DMS79 (cell line): ENCODE measurements at regions not wholly inside any gene's neighbourhood (a gene's known extent, or its start where the extent isn't known, plus 50 kb on each side); places are given as distances from the start of the nearest gene placed in this dataset.
A peak's percentile ranks its signal among the peaks of the same experiment; 100 is the strongest.

Experiments
- DNase-seq: peaks from one replicate; lab custom pipeline; 2025; lab: John Stamatoyannopoulos, UW

GRCh38 chr7:79714081-79714480, 260.6 kb upstream of the MAGI2 start:
- DNase-seq, result no peak

- no peak for DNase-seq
Observed at GRCh38 chr7:79713276-79713675, 259.8 kb upstream of the MAGI2 start.

GRCh38 chr7:79711660-79712059, 258.2 kb upstream of the MAGI2 start:
- DNase-seq, result no peak

GRCh38 chr7:79709574-79710409, 256.3 kb upstream of the MAGI2 start:
- no peak for DNase-seq

GRCh38 chr7:79702116-79702515, 248.6 kb upstream of the MAGI2 start:
- no peak for DNase-seq

GRCh38 chr7:79692015-79692414, 238.5 kb upstream of the MAGI2 start:
- DNase-seq, result no peak

- DNase-seq, result no peak
Observed at GRCh38 chr7:79691074-79691473, 237.6 kb upstream of the MAGI2 start.

GRCh38 chr7:79684384-79684783, 230.9 kb upstream of the MAGI2 start:
- DNase-seq, result no peak

GRCh38 chr7:79683916-79684315, 230.4 kb upstream of the MAGI2 start:
- no peak for DNase-seq

- no peak for DNase-seq
Observed at GRCh38 chr7:79683185-79683890, 229.9 kb upstream of the MAGI2 start.

GRCh38 chr7:79681454-79681853, 228.0 kb upstream of the MAGI2 start:
- DNase-seq, result no peak

- no peak for DNase-seq
Observed at GRCh38 chr7:79673969-79674368, 220.5 kb upstream of the MAGI2 start.

GRCh38 chr7:79673421-79673820, 220.0 kb upstream of the MAGI2 start:
- DNase-seq, result no peak

- DNase-seq, result no peak
Observed at GRCh38 chr7:79668292-79668691, 214.8 kb upstream of the MAGI2 start.

GRCh38 chr7:79666472-79666871, 213.0 kb upstream of the MAGI2 start:
- DNase-seq, result no peak

GRCh38 chr7:79664884-79665676, 211.6 kb upstream of the MAGI2 start:
- peak; percentile 80 for DNase-seq

GRCh38 chr7:79658304-79658703, 204.8 kb upstream of the MAGI2 start:
- DNase-seq, result no peak

- no peak for DNase-seq
Observed at GRCh38 chr7:79653136-79653631, 199.7 kb upstream of the MAGI2 start.

- DNase-seq, result no peak
Observed at GRCh38 chr7:79652619-79653018, 199.2 kb upstream of the MAGI2 start.

GRCh38 chr7:79647711-79648110, 194.2 kb upstream of the MAGI2 start:
- DNase-seq, result no peak

- DNase-seq, result no peak
Observed at GRCh38 chr7:79646278-79646677, 192.8 kb upstream of the MAGI2 start.

GRCh38 chr7:79636849-79637248, 183.4 kb upstream of the MAGI2 start:
- DNase-seq, result no peak
